HEK293 (cell line): ENCODE measurements at regions not wholly inside any gene's neighbourhood (a gene's known extent, or its start where the extent isn't known, plus 50 kb on each side); places are given as distances from the start of the nearest gene placed in this dataset.

ENCODE experiments used
- CTCF ChIP-seq: fragments of 450-650 bp; formaldehyde crosslinking; IDR thresholded peaks from 2 replicates; pipeline ENCODE4 v1.5.1; 2016; ENCODE audit warnings: missing biosample characterization, missing genetic modification characterization
- PRDM1 ChIP-seq: fragments of 450-650 bp; formaldehyde crosslinking; IDR thresholded peaks from 2 replicates; pipeline ENCODE4; 2016; ENCODE audit warnings: missing biosample characterization, missing genetic modification characterization
- YY1 ChIP-seq: fragments of 450-650 bp; formaldehyde crosslinking; IDR thresholded peaks from 2 replicates; pipeline ENCODE4 v1.5.1; 2018; ENCODE audit warnings: missing biosample characterization, missing genetic modification characterization
- ZNF639 ChIP-seq: fragments of 450-650 bp; formaldehyde crosslinking; IDR thresholded peaks from 2 replicates; pipeline ENCODE4 v1.5.1; 2016; ENCODE audit warnings: missing biosample characterization, missing genetic modification characterization
- ZNF747 ChIP-seq: fragments of 450-650 bp; formaldehyde crosslinking; IDR thresholded peaks from 2 replicates; pipeline ENCODE4 v1.5.1; 2016; ENCODE audit warnings: missing biosample characterization, missing genetic modification characterization

GRCh38 chr20:59452856-59453255 is 151.5 kb upstream of the PHACTR3 start:
- TF ChIP-seq CTCF (tag by site-specific recombination) (no peak), ZNF747 (no peak), YY1 (tag by site-specific recombination) (no peak), ZNF639 (tag by site-specific recombination) (no peak), PRDM1 (tag by site-specific recombination) (no peak)
